Loucy (cell line): ENCODE measurements at regions not wholly inside any gene's neighbourhood (a gene's known extent, or its start where the extent isn't known, plus 50 kb on each side); places are given as distances from the start of the nearest gene placed in this dataset.

Source experiments
- H2AFZ ChIP-seq: fragments of 200-600 bp; sonication (generic); 2 replicates; pipeline ENCODE4 v1.6.0; 2016; ENCODE audit warnings: antibody characterized with exemption, mild to moderate bottlenecking, low read length, moderate library complexity
- H3F3A ChIP-seq: fragments of 200-600 bp; 2 replicates; pipeline ENCODE4 v1.6.0; 2016; ENCODE audit warnings: antibody characterized with exemption, low read depth, mild to moderate bottlenecking
- H3K27me3 ChIP-seq: fragments of 200-600 bp; sonication (generic); 2 replicates; pipeline ENCODE4 v1.6.1; 2014; ENCODE audit warnings: low read length, mild to moderate bottlenecking; ENCODE audit not compliant: insufficient read depth, poor library complexity, severe bottlenecking
- H3K36me3 ChIP-seq: fragments of 200-600 bp; sonication (generic); 2 replicates; pipeline ENCODE4 v1.6.1; 2016; ENCODE audit warnings: low read length; ENCODE audit not compliant: insufficient read depth
- H3K4me1 ChIP-seq: fragments of 200-600 bp; sonication (generic); 2 replicates; pipeline ENCODE4 v1.5.1; 2014; ENCODE audit warnings: low read length, mild to moderate bottlenecking; ENCODE audit not compliant: insufficient read depth, poor library complexity, severe bottlenecking
- H3K4me2 ChIP-seq: fragments of 200-600 bp; sonication (generic); 2 replicates; pipeline ENCODE4 v1.6.0; 2014; ENCODE audit warnings: antibody characterized with exemption, low read length, low read depth, mild to moderate bottlenecking; ENCODE audit not compliant: poor library complexity, severe bottlenecking
- H3K4me3 ChIP-seq: fragments of 200-600 bp; sonication (generic); 2 replicates; pipeline ENCODE4 v1.5.1; 2014; ENCODE audit warnings: low read length, mild to moderate bottlenecking, mixed read lengths; ENCODE audit not compliant: poor library complexity, severe bottlenecking
- H3K79me2 ChIP-seq: fragments of 200-600 bp; sonication (generic); 2 replicates; pipeline ENCODE4 v1.6.1; 2014; ENCODE audit warnings: low read length; ENCODE audit not compliant: insufficient read depth
- H3K9ac ChIP-seq: fragments of 200-600 bp; sonication (generic); 2 replicates; pipeline ENCODE4 v1.6.0; 2014; ENCODE audit warnings: mild to moderate bottlenecking, low read depth, low read length, moderate library complexity; ENCODE audit not compliant: poor library complexity, severe bottlenecking
- H3K9me2 ChIP-seq: fragments of 200-600 bp; sonication (generic); replicated peaks from 2 replicates; pipeline ENCODE4 v1.6.1; 2016; ENCODE audit warnings: low read depth, low read length, mixed read lengths
- H3K9me3 ChIP-seq: fragments of 200-600 bp; sonication (generic); 2 replicates; pipeline ENCODE4 v1.6.1; 2014; ENCODE audit warnings: mild to moderate bottlenecking, antibody characterized with exemption, low read length, low read depth; ENCODE audit not compliant: insufficient read depth
- H4K20me1 ChIP-seq: fragments of 200-600 bp; sonication (generic); 2 replicates; pipeline ENCODE4 v1.6.0; 2014; ENCODE audit warnings: antibody characterized with exemption, low read length, mild to moderate bottlenecking; ENCODE audit not compliant: insufficient read depth, poor library complexity, severe bottlenecking
- EZH2phosphoT487 ChIP-seq: fragments of 200-600 bp; IDR thresholded peaks from 2 replicates; pipeline ENCODE4 v1.6.1; 2018; ENCODE audit warnings: antibody characterized with exemption, mild to moderate bottlenecking, moderate library complexity, borderline replicate concordance
- TF ChIP-seq, protein P1 (sequence below): fragments of 200-600 bp; sonication (generic); conservative IDR thresholded peaks from 2 replicates; pipeline ENCODE4 v1.5.1; 2014; ENCODE audit warnings: mild to moderate bottlenecking, antibody characterized with exemption, low read length

GRCh38 chr19:29421196-29421545 is 104.6 kb upstream of the VSTM2B start:
- no peaks in the 10 kb centered on the region for H3K4me1 ChIP-seq
- peaks cover 15% of the 10 kb centered on the region; the same call in 1 of the 2 replicates for H3K9me3 ChIP-seq
- no peaks in the 10 kb centered on the region for H4K20me1 ChIP-seq
- no peak overlapping the region for H3K9ac ChIP-seq
- H2AFZ ChIP-seq: no peak overlapping the region
- no peaks in the 10 kb centered on the region for H3F3A ChIP-seq
- H3K36me3 ChIP-seq: no peaks in the 10 kb centered on the region
- no peak overlapping the region for H3K4me2 ChIP-seq
- H3K4me3 ChIP-seq: no peak overlapping the region
- no peaks in the 10 kb centered on the region for H3K9me2 ChIP-seq
- H3K79me2 ChIP-seq: no peaks in the 10 kb centered on the region
- H3K27me3 ChIP-seq: no peaks in the 10 kb centered on the region
- TF ChIP-seq, protein P1, sequence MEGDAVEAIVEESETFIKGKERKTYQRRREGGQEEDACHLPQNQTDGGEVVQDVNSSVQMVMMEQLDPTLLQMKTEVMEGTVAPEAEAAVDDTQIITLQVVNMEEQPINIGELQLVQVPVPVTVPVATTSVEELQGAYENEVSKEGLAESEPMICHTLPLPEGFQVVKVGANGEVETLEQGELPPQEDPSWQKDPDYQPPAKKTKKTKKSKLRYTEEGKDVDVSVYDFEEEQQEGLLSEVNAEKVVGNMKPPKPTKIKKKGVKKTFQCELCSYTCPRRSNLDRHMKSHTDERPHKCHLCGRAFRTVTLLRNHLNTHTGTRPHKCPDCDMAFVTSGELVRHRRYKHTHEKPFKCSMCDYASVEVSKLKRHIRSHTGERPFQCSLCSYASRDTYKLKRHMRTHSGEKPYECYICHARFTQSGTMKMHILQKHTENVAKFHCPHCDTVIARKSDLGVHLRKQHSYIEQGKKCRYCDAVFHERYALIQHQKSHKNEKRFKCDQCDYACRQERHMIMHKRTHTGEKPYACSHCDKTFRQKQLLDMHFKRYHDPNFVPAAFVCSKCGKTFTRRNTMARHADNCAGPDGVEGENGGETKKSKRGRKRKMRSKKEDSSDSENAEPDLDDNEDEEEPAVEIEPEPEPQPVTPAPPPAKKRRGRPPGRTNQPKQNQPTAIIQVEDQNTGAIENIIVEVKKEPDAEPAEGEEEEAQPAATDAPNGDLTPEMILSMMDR: no peak
- no peak for TF ChIP-seq EZH2phosphoT487

GRCh38 chr19:29422047-29422446 is 103.7 kb upstream of the VSTM2B start:
- H3F3A ChIP-seq: no peaks in the 10 kb centered on the region
- H3K4me1 ChIP-seq: no peaks in the 10 kb centered on the region
- no peaks in the 10 kb centered on the region for H4K20me1 ChIP-seq
- H3K4me3 ChIP-seq: no peak overlapping the region
- no peaks in the 10 kb centered on the region for H3K27me3 ChIP-seq
- no peak overlapping the region for H3K9ac ChIP-seq
- peaks cover 12% of the 10 kb centered on the region; the same call in 1 of the 2 replicates for H3K9me3 ChIP-seq
- no peak overlapping the region for H2AFZ ChIP-seq
- no peaks in the 10 kb centered on the region for H3K36me3 ChIP-seq
- TF ChIP-seq, protein P1: no peak
- TF ChIP-seq EZH2phosphoT487: no peak
- no peaks in the 10 kb centered on the region for H3K9me2 ChIP-seq
- no peak overlapping the region for H3K4me2 ChIP-seq
- no peaks in the 10 kb centered on the region for H3K79me2 ChIP-seq

DNA sequence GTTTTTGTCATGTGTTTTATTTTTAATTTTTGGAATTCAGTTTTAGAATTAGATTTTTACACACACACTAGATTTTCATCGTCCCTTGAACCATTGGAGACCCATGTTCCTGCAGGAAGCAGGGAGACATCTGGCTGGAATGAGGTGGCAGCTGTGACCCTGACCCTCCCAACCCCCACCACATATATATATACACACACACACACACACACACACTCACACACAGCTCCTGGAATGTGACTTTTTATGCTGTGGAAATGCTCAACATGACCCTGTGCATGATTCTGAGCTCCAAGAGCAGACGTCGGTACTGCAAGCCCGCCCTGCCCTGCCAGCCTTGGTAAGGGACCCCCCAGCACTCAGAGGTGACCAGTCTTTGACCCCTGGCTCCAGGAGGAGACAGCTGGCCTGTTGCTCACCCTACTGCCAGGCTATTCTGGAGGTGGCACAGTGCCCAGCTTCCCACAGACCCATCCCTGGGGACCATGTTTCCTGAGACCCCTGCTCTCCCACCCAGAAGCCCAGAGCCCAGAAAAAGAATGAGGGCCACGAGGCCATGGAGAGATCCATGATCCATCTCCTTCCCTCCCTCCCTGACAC is 103.2 kb upstream of the VSTM2B start:
- Histone ChIP-seq H3K79me2 (no peaks in the 10 kb centered on the region), H3K4me3 (no peak overlapping the region), H3K9me2 (no peaks in the 10 kb centered on the region), H3K9me3 (peaks cover 16% of the 10 kb centered on the region; the same call in 1 of the 2 replicates), H3K27me3 (no peaks in the 10 kb centered on the region), H3F3A (no peaks in the 10 kb centered on the region), H2AFZ (no peak overlapping the region), H3K4me2 (no peak overlapping the region), H3K36me3 (no peaks in the 10 kb centered on the region), H3K4me1 (no peaks in the 10 kb centered on the region), H4K20me1 (no peaks in the 10 kb centered on the region), H3K9ac (no peak overlapping the region)
- no peak for TF ChIP-seq EZH2phosphoT487
- TF ChIP-seq, protein P1: no peak
